ENCODE measurements at regions not wholly inside any gene's neighbourhood (a gene's known extent, or its start where the extent isn't known, plus 50 kb on each side); places are given as distances from the start of the nearest gene placed in this dataset.

DNA sequence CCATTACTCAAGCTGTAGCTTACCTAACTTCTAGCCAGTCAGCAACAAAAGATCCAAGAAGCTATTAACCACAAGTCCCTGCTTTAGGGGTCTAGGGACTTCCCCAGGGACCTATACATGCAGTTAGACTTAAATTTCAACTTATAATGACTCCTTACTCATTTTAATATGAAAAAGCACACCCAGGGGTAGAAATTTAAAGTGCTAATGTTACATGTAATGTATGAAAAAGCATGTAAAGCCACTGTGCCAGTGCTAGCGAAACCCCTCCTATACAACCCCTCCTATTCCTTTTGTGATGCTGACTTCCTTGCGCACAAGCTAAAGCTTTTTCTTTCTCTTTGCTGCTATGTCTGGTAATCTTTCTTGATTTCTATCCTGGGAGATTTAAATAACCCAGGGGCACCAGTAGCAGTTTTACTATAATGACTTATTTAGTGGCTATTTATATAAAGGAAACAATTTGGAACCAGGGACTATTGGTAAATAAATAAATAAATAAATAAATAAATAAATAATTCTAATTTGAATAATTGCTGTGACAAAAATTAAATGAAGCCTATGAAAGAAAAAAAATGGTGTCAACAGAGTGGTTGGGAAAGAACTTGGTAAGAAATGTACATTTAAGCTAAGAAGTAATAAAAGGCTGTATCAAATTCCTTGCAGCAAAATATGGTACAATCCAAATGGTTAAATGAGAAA lies 110.5 kb upstream of the MAGI2 start:
- TF ChIP-seq, protein P1, sequence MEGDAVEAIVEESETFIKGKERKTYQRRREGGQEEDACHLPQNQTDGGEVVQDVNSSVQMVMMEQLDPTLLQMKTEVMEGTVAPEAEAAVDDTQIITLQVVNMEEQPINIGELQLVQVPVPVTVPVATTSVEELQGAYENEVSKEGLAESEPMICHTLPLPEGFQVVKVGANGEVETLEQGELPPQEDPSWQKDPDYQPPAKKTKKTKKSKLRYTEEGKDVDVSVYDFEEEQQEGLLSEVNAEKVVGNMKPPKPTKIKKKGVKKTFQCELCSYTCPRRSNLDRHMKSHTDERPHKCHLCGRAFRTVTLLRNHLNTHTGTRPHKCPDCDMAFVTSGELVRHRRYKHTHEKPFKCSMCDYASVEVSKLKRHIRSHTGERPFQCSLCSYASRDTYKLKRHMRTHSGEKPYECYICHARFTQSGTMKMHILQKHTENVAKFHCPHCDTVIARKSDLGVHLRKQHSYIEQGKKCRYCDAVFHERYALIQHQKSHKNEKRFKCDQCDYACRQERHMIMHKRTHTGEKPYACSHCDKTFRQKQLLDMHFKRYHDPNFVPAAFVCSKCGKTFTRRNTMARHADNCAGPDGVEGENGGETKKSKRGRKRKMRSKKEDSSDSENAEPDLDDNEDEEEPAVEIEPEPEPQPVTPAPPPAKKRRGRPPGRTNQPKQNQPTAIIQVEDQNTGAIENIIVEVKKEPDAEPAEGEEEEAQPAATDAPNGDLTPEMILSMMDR (conservative IDR thresholded peaks at IDR 0.05), result no peak
- TF ChIP-seq ZFX (IDR thresholded peaks at IDR 0.05), result no peak

Measured in C4-2B (cell line).